HG03575 (cell line): ENCODE measurements at regions not wholly inside any gene's neighbourhood (a gene's known extent, or its start where the extent isn't known, plus 50 kb on each side); places are given as distances from the start of the nearest gene placed in this dataset.
"Not testable (repeated sequence)": the region's sequence is repeated elsewhere in the genome, so short reads cannot be mapped to it uniquely, and the experiment has no call there.

Experiments
- ATAC-seq: cut with Tn5 transposase; IDR thresholded peaks from one replicate; pipeline ENCODE4 v1.9.1; 2021; ENCODE audit not compliant: unreplicated experiment, insufficient number of reproducible peaks, low FRiP score; ENCODE audit errors: extremely low read depth

DNA sequence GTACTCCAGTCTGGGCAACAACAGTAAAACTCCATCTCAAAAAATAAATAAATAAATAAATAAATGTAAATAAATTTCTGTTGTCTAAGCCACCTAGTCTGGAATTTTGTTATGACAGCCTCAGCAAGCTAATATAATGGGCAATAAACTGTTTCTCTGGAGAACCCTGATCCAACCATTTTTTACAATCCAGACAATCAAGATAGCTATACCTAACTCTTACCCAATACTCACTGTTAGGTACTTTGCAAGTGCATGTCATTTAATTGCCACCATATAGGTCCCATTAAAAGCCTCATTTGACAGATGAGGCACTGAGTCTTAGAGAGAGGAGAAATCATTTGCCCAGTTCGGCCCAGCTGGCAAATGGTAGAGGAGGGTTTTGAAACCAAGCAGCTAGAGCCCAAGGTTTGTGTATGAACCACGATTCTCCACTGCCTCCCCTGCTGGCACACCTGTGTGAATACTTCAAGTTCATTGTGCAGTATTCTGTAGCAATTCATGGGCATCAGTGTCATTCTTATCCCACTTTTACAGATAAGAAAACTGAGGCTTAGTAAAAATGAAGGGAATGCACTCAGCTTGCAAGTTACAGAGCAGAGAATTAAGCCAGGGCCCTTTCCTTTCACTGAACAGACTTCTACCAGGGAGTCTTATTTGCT, 107.0 kb upstream of the UBE2E1 start:
- no peak for ATAC-seq

DNA sequence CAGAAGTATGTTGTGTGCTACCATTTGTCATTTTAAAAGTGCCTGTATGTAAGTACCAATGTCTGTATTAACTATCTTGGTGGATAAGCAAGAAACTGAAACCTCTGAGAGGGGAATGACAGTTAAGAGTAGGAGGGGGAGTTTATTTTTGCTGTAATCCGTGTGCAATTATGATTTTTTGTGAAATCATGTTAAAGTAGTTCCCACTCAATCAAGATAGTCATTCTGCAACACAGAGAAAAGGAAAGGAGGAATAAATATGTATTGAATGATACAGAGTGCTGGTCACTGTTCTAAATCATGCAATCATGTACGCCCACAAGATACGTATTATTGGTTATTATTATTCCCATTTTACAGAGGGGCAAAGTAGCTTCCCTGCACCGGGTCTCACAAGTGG, 105.1 kb upstream of the UBE2E1 start:
- ATAC-seq = no peak

DNA sequence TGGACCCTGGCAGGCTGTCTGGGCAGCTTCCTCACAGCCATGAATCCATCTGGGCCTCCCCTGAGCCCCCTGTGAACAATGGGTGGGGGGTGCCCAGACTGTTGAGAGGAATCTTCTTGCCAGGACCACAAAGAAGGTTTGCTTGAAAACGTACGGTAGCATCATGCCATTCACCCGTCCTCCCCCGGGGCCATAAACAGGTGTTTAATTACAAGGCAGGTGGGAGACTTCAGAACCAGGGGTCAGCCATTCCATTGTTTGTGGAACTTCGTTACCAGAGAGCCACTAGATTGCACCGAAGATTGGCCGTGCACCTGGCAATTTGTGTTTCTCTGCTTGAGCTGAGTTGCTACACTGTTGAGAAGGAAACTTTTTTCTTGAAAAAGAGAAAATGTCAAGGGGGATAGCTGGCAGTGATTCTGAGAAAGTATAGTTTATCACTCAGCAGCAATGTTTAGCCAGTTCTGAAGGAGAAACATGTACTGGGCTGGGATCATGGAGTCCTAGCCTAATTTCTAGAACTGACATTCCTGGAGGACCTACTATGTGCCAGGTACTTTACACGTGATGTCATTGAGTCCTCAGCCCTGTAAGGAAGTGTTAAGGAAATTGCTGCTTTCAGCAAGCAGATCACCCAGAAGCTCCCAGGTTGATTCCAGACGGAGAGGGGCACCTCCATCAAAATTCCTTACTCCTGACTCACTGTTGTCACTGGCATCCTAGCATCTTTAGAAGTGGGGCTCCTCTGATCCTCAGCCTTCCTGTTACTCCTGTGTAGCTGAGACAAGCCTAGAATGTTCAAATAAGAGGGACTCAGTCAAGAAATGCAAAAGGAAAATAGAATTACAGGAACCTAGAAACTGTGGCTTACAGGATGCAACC, 103.8 kb upstream of the UBE2E1 start:
- no peak for ATAC-seq

DNA sequence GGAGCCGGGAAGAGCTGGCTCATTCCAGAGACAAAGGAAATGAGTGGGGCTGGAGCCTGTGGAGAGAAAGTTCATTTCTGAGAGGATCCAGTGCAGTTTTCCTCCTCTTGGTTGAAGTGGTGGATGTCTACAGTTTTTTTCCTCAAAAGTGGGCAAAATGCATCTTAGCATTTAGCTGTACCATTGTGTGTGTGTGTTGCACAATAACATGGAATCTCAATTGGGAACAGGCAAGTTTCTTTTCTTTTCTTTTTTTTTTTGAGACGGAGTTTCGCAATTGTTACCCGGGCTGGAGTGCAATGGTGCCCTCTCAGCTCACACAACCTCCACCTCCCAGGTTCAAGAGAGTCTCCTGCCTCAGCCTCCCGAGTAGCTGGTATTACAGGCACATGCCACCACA, 101.5 kb upstream of the UBE2E1 start:
- ATAC-seq = no peak

DNA sequence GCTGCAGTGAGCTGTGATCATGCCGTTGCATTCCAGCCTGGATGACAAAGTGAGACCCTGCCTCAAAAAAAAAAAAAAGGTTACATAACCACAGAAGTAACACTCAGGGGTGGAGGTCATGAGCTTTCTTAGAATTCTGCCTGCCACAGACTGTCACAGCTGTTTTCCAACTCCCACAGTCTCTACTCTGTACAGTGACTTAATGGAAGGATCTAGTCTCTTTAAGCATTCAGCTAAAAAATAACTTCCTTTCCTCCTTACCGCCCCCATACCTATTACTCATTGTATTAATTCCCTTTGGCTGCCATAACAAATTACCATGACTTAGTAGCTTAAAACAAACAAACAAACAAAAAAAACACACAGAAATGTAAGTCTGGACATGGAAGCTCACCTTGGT, 99.6 kb upstream of the UBE2E1 start:
- no peak for ATAC-seq

DNA sequence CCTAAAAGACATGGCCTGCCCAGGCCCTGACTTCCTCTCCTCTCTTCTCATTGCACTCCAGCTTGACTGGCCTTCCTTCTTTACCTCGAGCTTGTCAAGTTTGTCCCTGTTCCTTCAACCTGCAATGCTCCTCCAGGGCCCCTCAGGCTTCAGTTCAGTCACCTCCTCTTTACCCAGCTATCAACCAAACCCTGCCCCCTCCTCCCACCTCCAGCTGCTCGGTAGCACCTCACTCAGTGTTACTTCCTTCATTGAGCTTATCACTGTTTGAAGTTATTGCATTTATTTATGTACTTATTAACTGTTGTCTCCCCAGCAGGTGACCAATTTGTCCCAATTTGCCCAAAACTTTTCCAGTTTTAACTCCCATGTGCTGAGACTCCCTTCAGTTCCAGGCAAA, 95.8 kb upstream of the UBE2E1 start:
- no peak for ATAC-seq

DNA sequence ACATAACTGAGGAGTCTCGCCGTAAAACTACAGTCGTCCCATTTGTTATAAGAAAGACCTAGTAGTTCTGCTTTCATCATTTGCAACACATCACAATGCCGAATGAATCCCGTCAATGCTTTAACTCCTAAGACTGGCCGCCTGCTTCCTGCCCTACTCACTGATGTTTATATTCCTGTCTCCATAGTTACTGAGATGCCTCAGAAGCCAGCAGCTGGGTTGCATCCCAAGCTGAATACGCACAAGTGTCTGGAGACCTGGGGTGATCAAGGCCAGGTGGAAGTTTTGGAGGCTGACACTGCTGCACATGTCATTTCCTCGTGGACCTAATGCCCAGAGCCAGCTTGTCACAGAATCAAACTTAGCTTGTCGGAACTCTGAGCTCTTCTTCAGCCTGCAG, 95.2 kb upstream of the UBE2E1 start:
- no peak for ATAC-seq

DNA sequence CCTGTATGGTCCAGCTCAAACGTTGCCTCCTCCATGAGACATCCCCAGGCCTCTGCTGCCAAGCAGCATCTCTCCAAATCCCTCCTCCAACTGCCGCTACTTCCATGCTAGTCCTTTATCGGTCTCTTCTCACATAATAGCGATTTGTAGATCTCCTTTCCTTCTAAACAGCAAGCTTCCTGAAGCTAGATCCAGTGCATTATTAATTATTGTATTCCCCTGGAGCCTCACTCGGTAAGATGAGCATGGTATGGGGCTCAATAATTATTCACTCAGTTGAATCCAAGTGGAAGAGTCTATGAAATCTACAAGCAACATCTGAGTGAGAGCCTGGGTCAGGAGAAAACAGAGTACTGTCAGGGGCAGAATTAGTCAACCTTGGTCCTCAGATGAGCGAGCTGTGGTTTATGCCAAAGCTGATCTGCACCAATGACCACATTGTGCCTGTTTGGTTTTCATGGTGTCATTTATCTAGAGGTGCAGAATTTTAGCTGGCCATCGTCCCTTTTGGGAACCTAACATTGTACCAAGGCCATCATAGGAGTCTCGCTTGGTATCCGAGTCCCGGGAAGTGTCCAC, 93.8 kb upstream of the UBE2E1 start:
- no peak for ATAC-seq

DNA sequence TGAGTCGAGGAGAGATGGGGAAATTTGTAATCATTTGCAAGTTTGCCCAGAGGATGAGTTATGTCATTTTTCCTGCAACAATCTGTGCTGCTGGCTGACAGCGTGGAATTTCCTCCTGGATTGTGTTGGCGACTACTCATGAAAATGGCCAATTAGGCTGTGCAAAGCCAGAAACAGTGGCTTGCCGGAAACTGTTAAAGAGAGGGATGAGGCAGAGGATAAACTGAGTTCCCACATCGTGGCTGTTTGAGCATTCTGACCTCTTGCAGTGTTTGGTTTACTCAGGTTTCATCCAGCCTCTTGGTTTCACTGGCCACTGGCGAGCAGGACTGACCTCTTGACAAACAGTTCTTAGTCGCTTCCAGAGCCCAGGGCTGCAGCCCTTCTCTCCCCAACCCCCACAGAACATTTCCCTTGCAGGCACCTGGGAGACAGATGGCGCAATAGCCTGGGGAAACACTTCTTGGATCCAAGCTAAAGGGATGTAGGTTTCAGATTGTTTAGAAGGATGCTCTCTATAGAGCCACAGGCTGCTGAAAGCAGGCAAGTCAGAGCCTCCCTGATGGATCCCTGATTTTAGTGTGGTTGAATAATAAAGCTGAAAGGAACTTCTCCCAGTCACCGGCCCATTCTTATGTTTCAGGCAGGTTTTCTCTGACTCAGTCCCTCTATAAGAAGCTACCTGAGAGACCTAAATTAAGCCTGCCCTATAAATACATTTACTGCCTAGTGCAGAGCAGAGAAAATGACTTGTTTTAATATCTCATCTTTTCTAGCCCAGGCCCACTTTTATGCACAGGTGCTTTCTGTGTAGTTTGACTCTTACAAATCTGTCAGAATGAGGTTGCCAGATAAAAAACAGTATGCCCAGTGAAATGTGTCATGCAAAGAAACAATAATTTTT, 92.8 kb upstream of the UBE2E1 start:
- no peak for ATAC-seq

DNA sequence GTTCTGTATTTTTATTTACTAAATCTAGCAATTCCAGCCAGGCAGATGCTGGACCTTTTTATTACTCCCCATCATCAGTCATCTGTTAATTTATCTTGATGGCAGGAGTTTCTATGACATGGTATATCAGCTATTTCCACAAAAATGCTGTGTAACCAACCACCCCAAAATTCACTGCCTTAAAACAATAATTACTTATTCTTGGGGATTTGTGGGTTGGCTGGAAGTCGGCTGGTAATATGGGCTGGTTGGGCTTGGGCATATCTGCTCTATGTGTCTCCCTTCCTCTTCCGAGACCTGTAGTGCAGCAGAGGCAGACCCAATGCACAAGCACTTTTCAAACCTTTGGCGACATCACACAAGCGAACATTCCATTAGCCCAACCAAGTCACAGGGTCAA, 92.1 kb upstream of the UBE2E1 start:
- no peak for ATAC-seq

DNA sequence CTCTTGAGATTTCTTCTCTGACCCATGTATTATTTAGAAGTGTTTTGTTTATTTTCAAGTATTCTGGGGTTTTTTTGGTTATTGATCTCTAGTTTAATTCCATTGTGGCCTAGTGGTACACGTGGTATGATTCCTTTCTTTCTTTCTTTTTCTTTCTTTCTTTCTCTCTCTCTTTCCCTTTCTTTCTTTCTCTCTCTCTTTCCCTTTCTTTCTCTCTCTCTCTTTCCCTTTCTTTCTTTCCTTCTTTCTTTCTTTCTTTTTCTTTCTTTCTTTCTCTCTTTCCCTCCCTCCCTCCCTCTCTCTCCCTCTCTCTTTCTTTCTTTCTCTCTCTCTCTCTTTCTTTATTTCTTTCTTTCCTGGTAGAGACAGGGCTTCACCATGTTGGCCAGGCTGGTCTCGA, 85.7 kb upstream of the UBE2E1 start:
- ATAC-seq = no peak

DNA sequence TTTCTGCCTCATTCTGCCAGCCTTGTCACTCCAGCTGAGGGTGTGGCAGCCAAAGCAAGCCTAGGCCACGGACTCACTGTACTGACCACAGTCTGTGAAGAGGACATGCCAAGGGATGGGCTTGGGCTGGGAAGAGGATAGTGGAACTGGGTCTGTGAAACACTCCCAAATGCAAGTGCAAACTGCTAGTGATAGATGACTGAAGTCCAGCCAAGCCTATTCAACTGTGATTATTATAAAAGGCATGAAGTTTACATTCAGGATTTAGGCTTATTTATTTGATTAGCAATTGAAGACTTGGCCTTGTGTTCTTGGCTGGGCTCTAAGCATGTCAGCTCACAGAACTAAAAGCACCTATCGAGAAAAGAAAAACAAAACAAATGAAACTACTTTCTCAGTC, 84.9 kb upstream of the UBE2E1 start:
- no peak for ATAC-seq

DNA sequence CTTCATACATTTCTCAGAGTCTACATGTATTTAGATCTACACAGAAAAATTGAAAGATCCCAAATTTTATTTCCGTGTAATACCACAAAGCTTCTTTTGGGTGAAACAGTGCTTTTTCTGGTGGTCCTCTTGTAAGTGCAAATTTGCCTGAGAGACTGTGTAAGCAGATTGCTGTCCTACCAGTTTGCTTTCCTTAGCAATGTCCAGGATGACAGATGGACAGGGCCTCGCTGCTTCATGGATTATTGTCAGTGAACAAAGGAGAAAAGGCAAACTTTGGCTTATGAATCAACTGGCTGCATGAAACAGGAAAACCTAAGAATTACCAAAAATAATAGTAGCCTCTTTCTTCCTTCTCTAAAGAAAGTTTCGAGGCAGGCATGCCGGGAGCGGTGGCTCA, 82.6 kb upstream of the UBE2E1 start:
- ATAC-seq = no peak

DNA sequence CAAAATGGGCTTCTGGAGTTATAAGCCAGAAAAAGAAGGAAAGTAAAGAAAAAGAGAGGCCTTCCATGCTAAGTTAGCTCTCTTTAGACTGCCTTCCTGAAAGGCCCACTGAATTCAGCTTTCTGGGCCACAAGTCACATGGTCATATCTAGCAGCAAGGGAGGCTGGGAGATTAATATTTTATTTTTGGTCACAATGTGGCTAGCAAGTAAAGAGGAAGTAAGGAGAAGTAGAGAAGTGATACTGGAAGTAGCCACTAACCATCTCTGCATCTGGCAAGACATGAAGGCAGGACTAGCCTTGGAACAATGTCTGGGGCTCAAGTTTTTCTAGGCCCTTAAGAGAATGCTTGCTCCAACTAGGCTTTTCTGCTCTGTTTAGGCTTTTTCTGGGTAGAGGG, 81.8 kb upstream of the UBE2E1 start:
- ATAC-seq = no peak

DNA sequence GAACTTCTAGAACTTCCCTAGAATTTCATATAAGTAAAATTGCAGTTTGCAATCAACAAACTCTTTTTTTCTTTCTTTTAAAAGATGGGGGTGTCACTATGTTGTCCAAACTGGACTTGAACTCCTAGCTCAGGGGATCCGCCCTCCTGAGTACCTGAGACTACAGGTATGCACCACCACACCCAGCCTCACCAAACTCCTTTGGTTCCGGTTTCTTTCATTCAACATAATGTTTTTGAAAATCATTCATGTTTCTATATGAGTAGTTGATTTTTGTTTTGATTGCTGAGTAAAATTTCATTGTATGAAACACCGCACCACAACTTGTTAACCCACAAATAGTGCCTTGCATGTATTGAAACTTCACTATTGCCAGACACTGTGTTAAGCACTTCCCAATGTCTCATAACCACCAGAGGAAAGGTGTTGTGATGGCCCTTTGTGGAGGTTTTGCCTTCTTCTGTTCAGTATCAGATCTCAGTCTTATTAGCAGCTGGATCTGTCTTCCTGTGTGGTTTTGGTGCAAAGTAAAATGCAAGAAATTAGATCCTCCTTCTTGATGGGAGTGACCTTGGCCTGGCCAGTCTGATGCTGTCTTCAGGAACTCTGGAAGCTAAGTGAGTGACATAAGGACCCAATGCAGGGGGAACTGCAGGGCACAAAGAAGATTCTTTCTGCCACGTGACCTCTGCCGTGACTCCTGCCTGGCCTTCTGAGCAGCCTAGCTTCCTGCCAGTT, 78.8 kb upstream of the UBE2E1 start:
- peak; percentile 72 for ATAC-seq

DNA sequence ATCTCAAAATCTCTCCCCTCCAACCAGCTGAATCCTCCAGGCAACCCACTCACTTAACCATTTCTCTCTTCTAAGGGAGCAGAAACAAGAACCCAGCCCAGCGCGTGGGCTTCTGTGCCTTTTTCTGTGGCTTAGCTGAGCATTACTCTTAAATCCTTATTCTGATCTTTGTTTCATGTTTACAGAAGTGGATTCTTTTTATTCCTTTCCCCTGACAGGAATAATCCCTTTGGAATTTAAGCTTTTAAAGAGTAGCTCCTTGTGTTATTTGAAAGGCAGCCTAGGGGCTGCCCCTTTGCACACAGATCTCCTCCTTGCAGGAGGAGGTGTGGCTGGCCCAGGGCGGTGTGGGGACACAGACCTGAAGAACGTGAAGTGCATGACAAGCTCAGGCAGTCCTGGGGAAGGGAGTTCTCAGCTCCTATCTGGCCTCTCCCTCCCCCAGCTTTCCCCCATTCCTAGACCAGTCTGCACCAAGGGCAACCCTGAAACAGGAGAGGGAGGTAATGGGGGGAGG, 77.1 kb upstream of the UBE2E1 start:
- no peak for ATAC-seq

DNA sequence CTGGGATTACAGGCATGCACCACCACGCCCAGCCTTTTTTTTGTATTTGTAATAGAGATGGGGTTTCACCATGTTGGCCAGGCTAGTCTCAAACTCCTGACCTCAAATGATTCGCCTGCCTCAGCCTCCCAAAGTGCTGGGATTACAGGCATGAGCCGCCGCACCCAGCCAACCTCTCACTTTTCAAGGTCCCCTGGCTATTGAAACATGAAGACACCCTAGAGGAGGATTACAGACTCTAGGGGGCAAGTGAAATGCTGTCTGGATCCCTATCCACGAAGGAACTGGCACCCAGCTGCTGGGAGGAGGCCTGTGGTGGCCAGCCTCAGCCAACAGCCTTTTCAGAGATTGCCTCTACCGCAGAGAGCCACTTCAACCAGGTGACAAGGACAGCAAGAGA, 76.4 kb upstream of the UBE2E1 start:
- not testable (repeated sequence) for ATAC-seq

DNA sequence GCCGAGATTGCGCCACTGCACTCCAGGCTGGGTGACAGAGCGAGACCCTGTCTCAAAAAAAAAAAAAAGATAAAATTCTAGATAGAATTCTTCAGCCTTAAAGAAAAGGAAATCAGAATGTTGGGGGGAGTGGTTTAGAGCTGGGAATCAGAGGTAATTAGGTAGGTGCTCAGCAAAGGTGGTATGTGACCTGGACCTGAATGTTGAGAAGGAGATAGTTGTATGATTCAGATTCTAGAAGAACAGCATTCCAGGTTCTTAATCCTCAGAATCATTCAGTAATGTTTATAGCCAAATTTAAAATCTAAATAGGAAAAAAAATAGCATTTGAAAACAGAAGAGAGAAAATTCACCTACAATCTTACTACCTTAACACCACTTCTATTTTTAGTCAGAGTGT, 71.3 kb upstream of the UBE2E1 start:
- ATAC-seq = no peak

DNA sequence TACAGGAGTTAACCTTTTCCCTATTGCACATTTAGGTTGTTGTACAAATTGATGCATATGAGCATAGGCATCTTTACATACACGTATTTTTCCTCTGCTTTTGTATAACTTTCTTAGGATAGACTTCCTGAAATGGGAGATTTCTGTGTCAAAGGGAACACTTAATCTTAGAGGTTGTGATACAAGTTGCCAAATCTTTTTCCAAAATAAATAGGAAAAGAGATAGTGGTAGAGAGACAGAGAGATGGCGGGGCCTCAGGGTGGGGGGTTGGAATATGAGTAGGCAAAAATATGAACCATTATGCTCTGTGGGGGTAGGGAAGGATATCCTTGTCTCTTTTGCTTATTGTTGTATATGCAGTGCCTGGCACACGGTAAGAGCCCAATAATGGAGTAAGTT, 70.7 kb upstream of the UBE2E1 start:
- ATAC-seq = no peak
